ENCODE measurements at regions not wholly inside any gene's neighbourhood (a gene's known extent, or its start where the extent isn't known, plus 50 kb on each side); places are given as distances from the start of the nearest gene placed in this dataset.

DNA sequence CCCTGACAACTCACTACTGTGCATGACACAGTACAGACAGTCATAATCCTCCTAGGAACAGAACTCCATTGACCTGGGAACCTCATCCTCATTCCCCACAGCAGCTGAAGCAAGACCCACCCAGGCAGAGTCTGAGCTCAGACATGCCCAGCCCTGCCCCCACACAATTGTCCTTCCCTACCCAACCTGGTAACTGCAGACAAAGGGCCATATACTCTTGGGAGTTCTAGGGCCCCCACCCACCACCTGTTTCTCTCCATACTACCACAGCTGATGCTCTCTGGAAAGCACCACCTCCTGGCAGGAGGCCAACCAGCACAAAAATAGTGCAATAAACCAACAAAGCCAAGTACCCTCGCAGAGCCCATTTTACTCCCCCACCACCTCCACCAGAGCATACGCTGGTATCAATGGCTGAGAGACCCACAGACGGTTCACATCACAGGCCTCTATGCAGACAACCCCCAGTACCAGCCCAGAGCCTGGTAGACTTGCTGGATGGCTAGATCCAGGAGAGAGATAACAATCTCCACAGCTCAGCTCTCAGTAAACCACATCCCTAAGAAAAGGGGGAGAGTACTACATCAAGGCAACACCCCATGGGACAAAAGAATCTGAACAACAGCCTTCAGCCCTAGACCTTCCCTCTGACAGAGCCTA is 159.7 kb upstream of the CXADR start:
- TF ChIP-seq, protein P1, sequence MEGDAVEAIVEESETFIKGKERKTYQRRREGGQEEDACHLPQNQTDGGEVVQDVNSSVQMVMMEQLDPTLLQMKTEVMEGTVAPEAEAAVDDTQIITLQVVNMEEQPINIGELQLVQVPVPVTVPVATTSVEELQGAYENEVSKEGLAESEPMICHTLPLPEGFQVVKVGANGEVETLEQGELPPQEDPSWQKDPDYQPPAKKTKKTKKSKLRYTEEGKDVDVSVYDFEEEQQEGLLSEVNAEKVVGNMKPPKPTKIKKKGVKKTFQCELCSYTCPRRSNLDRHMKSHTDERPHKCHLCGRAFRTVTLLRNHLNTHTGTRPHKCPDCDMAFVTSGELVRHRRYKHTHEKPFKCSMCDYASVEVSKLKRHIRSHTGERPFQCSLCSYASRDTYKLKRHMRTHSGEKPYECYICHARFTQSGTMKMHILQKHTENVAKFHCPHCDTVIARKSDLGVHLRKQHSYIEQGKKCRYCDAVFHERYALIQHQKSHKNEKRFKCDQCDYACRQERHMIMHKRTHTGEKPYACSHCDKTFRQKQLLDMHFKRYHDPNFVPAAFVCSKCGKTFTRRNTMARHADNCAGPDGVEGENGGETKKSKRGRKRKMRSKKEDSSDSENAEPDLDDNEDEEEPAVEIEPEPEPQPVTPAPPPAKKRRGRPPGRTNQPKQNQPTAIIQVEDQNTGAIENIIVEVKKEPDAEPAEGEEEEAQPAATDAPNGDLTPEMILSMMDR (IDR thresholded peaks at IDR 0.05 in 8 of 11, conservative IDR thresholded peaks at IDR 0.05 in 3 of 11) = no peak
- no peak for TF ChIP-seq POLR2A (IDR thresholded peaks at IDR 0.05)
- TF ChIP-seq POLR2AphosphoS5 (IDR thresholded peaks at IDR 0.05) = no peak

Measured in spleen (tissue), 7 donors.